Panc1 (cell line): ENCODE measurements at regions not wholly inside any gene's neighbourhood (a gene's known extent, or its start where the extent isn't known, plus 50 kb on each side); places are given as distances from the start of the nearest gene placed in this dataset.

Experiments
- ATAC-seq: fragments of 200-7000 bp; cut with Tn5 transposase; 2 replicates; pipeline ENCODE4 v1.9.1; 2020; ENCODE audit warnings: mild to moderate bottlenecking, moderate library complexity
- BruUV-seq: library from RNA; stranded (reverse); fragments of 400-500 nt; replicated peaks from 2 replicates; lab custom pipeline; 2021; lab: Mats Ljungman, UMichigan
- CTCF ChIA-PET: fragments of 300-600 bp; sonication (Branson Sonifier 250); formaldehyde crosslinking; loops from one replicate; lab custom pipeline; 2022; ENCODE audit warnings: antibody characterized with exemption; lab: Charles Lee
- POLR2A ChIA-PET: fragments of 300-600 bp; sonication (Branson Sonifier 250); formaldehyde crosslinking; loops from one replicate; lab custom pipeline; 2022; ENCODE audit warnings: antibody characterized with exemption; lab: Charles Lee
- DNase-seq: peaks from one replicate; pipeline ENCODE4 v3.0.0-alpha.2; 2010; ENCODE audit warnings: low read depth, low spot score
- H3K27ac ChIP-seq: 2 replicates; pipeline ENCODE4 v1.5.1; 2011; ENCODE audit warnings: mild to moderate bottlenecking, low read length, inconsistent platforms
- H3K27me3 ChIP-seq: fragments of 200-500 bp; sonication (Bioruptor generic); 2 replicates; pipeline ENCODE4 v1.6.0; 2014; ENCODE audit warnings: low read length, inconsistent platforms; ENCODE audit not compliant: control insufficient read depth, insufficient read depth
- H3K36me3 ChIP-seq: fragments of 200-500 bp; sonication (Bioruptor generic); 2 replicates; pipeline ENCODE4 v1.5.1; 2014; ENCODE audit warnings: inconsistent platforms, mild to moderate bottlenecking, low read length, moderate library complexity; ENCODE audit not compliant: control insufficient read depth, insufficient read depth
- H3K4me1 ChIP-seq: 2 replicates; pipeline ENCODE4 v1.5.1; 2011; ENCODE audit warnings: inconsistent platforms, mild to moderate bottlenecking, low read length, moderate library complexity; ENCODE audit not compliant: control insufficient read depth, insufficient read depth
- H3K4me3 ChIP-seq, 2 experiments: 2 replicates each; pipeline ENCODE4 v1.5.1; 2011 to 2012; ENCODE audit warnings: low read depth in 2 of 2, low read length in 2 of 2, mild to moderate bottlenecking in 2 of 2, inconsistent platforms in 1 of 2, moderate library complexity in 1 of 2
- H3K9me3 ChIP-seq: fragments of 200-500 bp; sonication (Bioruptor generic); 2 replicates; pipeline ENCODE4 v1.5.1; 2014; ENCODE audit warnings: low read depth, mild to moderate bottlenecking, inconsistent platforms, low read length, moderate library complexity; ENCODE audit not compliant: control insufficient read depth, insufficient read depth
- POLR2AphosphoS5 ChIP-seq: IDR thresholded peaks from 2 replicates; pipeline ENCODE4 v1.6.1; 2012; ENCODE audit warnings: mild to moderate bottlenecking, low read depth, low read length, moderate library complexity
- SIN3A ChIP-seq: IDR thresholded peaks from 2 replicates; pipeline ENCODE4 v1.6.1; 2012; ENCODE audit warnings: low read depth, mild to moderate bottlenecking, low read length, moderate library complexity, borderline replicate concordance; ENCODE audit not compliant: insufficient read depth
- TCF7L2 ChIP-seq: IDR thresholded peaks from 2 replicates; pipeline ENCODE4 v1.6.1; 2011; ENCODE audit warnings: mild to moderate bottlenecking, low read depth, low read length, inconsistent platforms
- in situ Hi-C: cut with HindIII; loops from 2 replicates; pipeline ENCODE4 v1.10.0; 2016; ENCODE audit warnings: low sequenced_read_pairs, low pct_unique_long_range_greater_than_20kb
- intact Hi-C: fragments of 100-400 bp; cut with micrococcal nuclease; formaldehyde crosslinking; loops from one replicate; pipeline ENCODE4 v1.10.0; 2022; ENCODE audit not compliant: unreplicated experiment
- TF ChIP-seq, protein P1 (sequence below): fragments of 450-650 bp; IDR thresholded peaks from 2 replicates; pipeline ENCODE4 v1.5.1; 2017; ENCODE audit warnings: mild to moderate bottlenecking
- TF ChIP-seq, protein P2 (sequence below), 2 experiments: IDR thresholded peaks; 2 replicates each; pipeline ENCODE4 v1.6.1; 2011 to 2012; ENCODE audit warnings: low read depth in 2 of 2, control low read depth in 1 of 2, low read length in 1 of 2, mild to moderate bottlenecking in 1 of 2, moderate library complexity in 1 of 2; ENCODE audit not compliant: insufficient read depth in 1 of 2

DNA sequence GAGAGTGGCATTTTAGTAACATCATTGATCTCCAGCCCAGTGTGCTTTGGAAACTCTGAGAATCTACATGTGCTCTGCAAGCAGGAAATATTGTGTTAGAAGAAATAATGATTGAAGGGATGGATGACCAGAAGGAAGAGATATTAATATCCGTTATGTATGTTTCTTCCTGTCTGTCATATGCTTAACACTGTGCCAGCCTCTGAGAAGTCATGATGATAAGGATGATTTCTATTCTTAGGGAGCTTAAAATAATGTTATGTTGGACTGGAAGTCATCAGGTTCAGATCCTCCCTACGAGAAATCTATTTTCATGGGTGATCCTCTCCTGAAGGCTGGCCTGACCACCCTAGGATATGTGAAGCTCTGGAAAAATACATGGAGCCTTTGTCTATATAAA is 192.4 kb upstream of the GORAB start:
- no TSS peak for BruUV-seq
- in situ Hi-C loops = no loop called here
- CTCF ChIA-PET = no interaction called here
- no peaks in the 10 kb centered on the region for H3K36me3 ChIP-seq
- DNase-seq (no peak), ATAC-seq (no peak)
- H3K9me3 ChIP-seq = 0 out of 2 replicates have a peak, but pooled peaks cover 3% of the 10 kb centered on the region
- H3K27me3 ChIP-seq = no peaks in the 10 kb centered on the region; the same call in 1 of the 2 replicates
- H3K4me1 ChIP-seq = no peaks in the 10 kb centered on the region; the same call in 1 of the 2 replicates
- H3K4me3 ChIP-seq = no peak overlapping the region
- POLR2A ChIA-PET = no interaction called here
- no peak overlapping the region for H3K27ac ChIP-seq
- TF ChIP-seq TCF7L2 = no peak
- TF ChIP-seq, protein P1, sequence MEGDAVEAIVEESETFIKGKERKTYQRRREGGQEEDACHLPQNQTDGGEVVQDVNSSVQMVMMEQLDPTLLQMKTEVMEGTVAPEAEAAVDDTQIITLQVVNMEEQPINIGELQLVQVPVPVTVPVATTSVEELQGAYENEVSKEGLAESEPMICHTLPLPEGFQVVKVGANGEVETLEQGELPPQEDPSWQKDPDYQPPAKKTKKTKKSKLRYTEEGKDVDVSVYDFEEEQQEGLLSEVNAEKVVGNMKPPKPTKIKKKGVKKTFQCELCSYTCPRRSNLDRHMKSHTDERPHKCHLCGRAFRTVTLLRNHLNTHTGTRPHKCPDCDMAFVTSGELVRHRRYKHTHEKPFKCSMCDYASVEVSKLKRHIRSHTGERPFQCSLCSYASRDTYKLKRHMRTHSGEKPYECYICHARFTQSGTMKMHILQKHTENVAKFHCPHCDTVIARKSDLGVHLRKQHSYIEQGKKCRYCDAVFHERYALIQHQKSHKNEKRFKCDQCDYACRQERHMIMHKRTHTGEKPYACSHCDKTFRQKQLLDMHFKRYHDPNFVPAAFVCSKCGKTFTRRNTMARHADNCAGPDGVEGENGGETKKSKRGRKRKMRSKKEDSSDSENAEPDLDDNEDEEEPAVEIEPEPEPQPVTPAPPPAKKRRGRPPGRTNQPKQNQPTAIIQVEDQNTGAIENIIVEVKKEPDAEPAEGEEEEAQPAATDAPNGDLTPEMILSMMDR = no peak
- no peak for TF ChIP-seq POLR2AphosphoS5
- TF ChIP-seq, protein P2, sequence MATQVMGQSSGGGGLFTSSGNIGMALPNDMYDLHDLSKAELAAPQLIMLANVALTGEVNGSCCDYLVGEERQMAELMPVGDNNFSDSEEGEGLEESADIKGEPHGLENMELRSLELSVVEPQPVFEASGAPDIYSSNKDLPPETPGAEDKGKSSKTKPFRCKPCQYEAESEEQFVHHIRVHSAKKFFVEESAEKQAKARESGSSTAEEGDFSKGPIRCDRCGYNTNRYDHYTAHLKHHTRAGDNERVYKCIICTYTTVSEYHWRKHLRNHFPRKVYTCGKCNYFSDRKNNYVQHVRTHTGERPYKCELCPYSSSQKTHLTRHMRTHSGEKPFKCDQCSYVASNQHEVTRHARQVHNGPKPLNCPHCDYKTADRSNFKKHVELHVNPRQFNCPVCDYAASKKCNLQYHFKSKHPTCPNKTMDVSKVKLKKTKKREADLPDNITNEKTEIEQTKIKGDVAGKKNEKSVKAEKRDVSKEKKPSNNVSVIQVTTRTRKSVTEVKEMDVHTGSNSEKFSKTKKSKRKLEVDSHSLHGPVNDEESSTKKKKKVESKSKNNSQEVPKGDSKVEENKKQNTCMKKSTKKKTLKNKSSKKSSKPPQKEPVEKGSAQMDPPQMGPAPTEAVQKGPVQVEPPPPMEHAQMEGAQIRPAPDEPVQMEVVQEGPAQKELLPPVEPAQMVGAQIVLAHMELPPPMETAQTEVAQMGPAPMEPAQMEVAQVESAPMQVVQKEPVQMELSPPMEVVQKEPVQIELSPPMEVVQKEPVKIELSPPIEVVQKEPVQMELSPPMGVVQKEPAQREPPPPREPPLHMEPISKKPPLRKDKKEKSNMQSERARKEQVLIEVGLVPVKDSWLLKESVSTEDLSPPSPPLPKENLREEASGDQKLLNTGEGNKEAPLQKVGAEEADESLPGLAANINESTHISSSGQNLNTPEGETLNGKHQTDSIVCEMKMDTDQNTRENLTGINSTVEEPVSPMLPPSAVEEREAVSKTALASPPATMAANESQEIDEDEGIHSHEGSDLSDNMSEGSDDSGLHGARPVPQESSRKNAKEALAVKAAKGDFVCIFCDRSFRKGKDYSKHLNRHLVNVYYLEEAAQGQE (IDR thresholded peaks at IDR 0.05; ENCODE audit: insufficient read depth in 1 of 2, low read depth in 2 of 2, low read length in 1 of 2) = no peak
- TF ChIP-seq SIN3A = no peak
- intact Hi-C loops = no loop called here

DNA sequence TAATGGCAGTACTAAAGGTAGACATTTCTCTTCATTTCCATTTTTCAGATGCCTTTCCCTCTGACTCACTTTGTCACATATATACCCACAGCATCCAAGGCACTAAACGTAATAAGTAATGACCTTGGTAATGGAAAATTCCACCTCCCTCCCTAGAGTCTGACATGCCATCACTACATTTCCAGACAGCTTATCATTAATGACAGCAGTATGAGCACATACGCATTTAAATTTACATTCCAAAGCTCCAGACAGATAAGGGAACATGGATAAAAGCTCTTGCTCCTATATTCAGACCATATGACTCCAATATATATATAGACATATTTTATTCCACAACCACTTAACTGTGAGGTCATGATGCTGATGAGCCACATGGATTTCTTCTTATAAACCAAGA is 191.7 kb upstream of the GORAB start:
- ChIA-PET POLR2A (no interaction called here), CTCF (no interaction called here)
- H3K4me3 ChIP-seq = no peak overlapping the region
- H3K27ac ChIP-seq = no peak overlapping the region
- TF ChIP-seq TCF7L2 (no peak), POLR2AphosphoS5 (no peak), SIN3A (no peak)
- TF ChIP-seq, protein P2 (IDR thresholded peaks at IDR 0.05; ENCODE audit: insufficient read depth in 1 of 2, low read depth in 2 of 2, low read length in 1 of 2) = no peak
- TF ChIP-seq, protein P1 = no peak
- in situ Hi-C loops (no loop called here), intact Hi-C loops (no loop called here)
- H3K36me3 ChIP-seq = no peaks in the 10 kb centered on the region
- ATAC-seq (no peak), DNase-seq (no peak)
- no TSS peak for BruUV-seq
- no peaks in the 10 kb centered on the region; the same call in 1 of the 2 replicates for H3K27me3 ChIP-seq
- H3K9me3 ChIP-seq = 0 out of 2 replicates have a peak, but pooled peaks cover under 1% of the 10 kb centered on the region
- H3K4me1 ChIP-seq = no peaks in the 10 kb centered on the region; the same call in 1 of the 2 replicates
